ENCODE measurements at regions not wholly inside any gene's neighbourhood (a gene's known extent, or its start where the extent isn't known, plus 50 kb on each side); places are given as distances from the start of the nearest gene placed in this dataset.

GRCh38 chr14:96681829-96682228, 115.4 kb upstream of the VRK1 start:
- TF ChIP-seq CTCF (IDR thresholded peaks at IDR 0.05; ENCODE audit: low read depth, low read length, missing control alignments), result no peak
- no peak for DNase-seq (ENCODE audit: low read depth)
- H3K4me3 ChIP-seq (ENCODE audit: low read depth, low read length), result no peak overlapping the region

- DNase-seq (ENCODE audit: low read depth), result no peak
- no peak overlapping the region for H3K4me3 ChIP-seq (ENCODE audit: low read depth, low read length)
- TF ChIP-seq CTCF (IDR thresholded peaks at IDR 0.05; ENCODE audit: low read depth, low read length, missing control alignments), result no peak
Observed at GRCh38 chr14:96682401-96682800, 114.8 kb upstream of the VRK1 start.

- no peak for TF ChIP-seq CTCF (IDR thresholded peaks at IDR 0.05; ENCODE audit: low read depth, low read length, missing control alignments)
- no peak for DNase-seq (ENCODE audit: low read depth)
Observed at GRCh38 chr14:96683562-96684289, 113.5 kb upstream of the VRK1 start.

GRCh38 chr14:96686126-96686525, 111.1 kb upstream of the VRK1 start:
- TF ChIP-seq CTCF (IDR thresholded peaks at IDR 0.05; ENCODE audit: low read depth, low read length, missing control alignments), result no peak
- DNase-seq (ENCODE audit: low read depth), result no peak
- no peak overlapping the region for H3K4me3 ChIP-seq (ENCODE audit: low read depth, low read length)

More at GRCh38 chr14:96683562-96684289, 113.5 kb upstream of the VRK1 start:
- H3K4me3 ChIP-seq (ENCODE audit: low read depth, low read length), result no peak overlapping the region

GRCh38 chr14:96688629-96689028, 108.6 kb upstream of the VRK1 start:
- no peak for DNase-seq (ENCODE audit: low read depth)
- no peak for TF ChIP-seq CTCF (IDR thresholded peaks at IDR 0.05; ENCODE audit: low read depth, low read length, missing control alignments)

GRCh38 chr14:96690713-96691383, 106.3 kb upstream of the VRK1 start:
- DNase-seq (ENCODE audit: low read depth), result no peak
- TF ChIP-seq CTCF (IDR thresholded peaks at IDR 0.05; ENCODE audit: low read depth, low read length, missing control alignments), result no peak
- H3K4me3 ChIP-seq (ENCODE audit: low read depth, low read length), result no peak overlapping the region

More at GRCh38 chr14:96688629-96689028, 108.6 kb upstream of the VRK1 start:
- no peak overlapping the region for H3K4me3 ChIP-seq (ENCODE audit: low read depth, low read length)
